GM12878 (cell line): ENCODE measurements at regions not wholly inside any gene's neighbourhood (a gene's known extent, or its start where the extent isn't known, plus 50 kb on each side); places are given as distances from the start of the nearest gene placed in this dataset.

ENCODE experiments used
- ATAC-seq: fragments of 200-7000 bp; cut with Tn5 transposase; 3 replicates; pipeline ENCODE4 v1.9.1; 2020; ENCODE audit warnings: mild to moderate bottlenecking, moderate library complexity
- BruUV-seq: library from RNA; stranded (reverse); fragments of 400-500 nt; replicated peaks from 2 replicates; lab custom pipeline; 2021; lab: Mats Ljungman, UMichigan
- CTCF ChIA-PET: fragments of 300-600 bp; sonication (Branson Sonifier 250); formaldehyde crosslinking; extraction: SDS; loops from one replicate; lab custom pipeline; 2021; ENCODE audit warnings: inconsistent platforms; lab: Yijun Ruan, JAX
- POLR2A ChIA-PET: fragments of 350-600 bp; formaldehyde crosslinking; extraction: SDS; loops from one replicate; lab custom pipeline; 2021; ENCODE audit warnings: inconsistent platforms; lab: Charles Lee
- RAD21 ChIA-PET: fragments of 300-600 bp; sonication (Branson Sonifier 250); formaldehyde crosslinking; loops from one replicate; lab custom pipeline; 2023; ENCODE audit warnings: antibody characterized with exemption; ENCODE audit not compliant: unreplicated experiment; lab: Charles Lee
- SMC1A ChIA-PET: fragments of 300-600 bp; sonication (Branson Sonifier 250); formaldehyde crosslinking; loops from one replicate; lab custom pipeline; 2023; ENCODE audit not compliant: unreplicated experiment, uncharacterized antibody; lab: Charles Lee
- DNase-seq: peaks from one replicate; pipeline ENCODE4 v3.0.0-alpha.2; 2011; ENCODE audit warnings: low read depth, low spot score
- FAIRE-seq: peaks from 3 replicates; lab custom pipeline; 2011; peaks lifted over from hg19 to GRCh38; lab: Jason Lieb, UNC
- H2AFZ ChIP-seq: 2 replicates; pipeline ENCODE4 v1.6.0; 2011; ENCODE audit warnings: low read depth, low read length, control low read depth; ENCODE audit not compliant: control insufficient read depth
- H3K27ac ChIP-seq: 2 replicates; pipeline ENCODE4 v1.5.1; 2011; ENCODE audit warnings: control low read depth; ENCODE audit not compliant: control insufficient read depth, insufficient read depth
- H3K27me3 ChIP-seq, 2 experiments: replicated peaks in 1 of 2; 2 replicates each; pipeline versions ENCODE4 v1.6.0 to v1.6.1; 2011; ENCODE audit warnings: low read length in 1 of 2; ENCODE audit not compliant: control insufficient read depth in 2 of 2, insufficient read depth in 2 of 2
- H3K36me3 ChIP-seq, 2 experiments: 2 replicates each; pipeline ENCODE4 v1.5.1; 2011; ENCODE audit warnings: low read length in 1 of 2; ENCODE audit not compliant: control insufficient read depth in 2 of 2, insufficient read depth in 2 of 2
- H3K4me1 ChIP-seq: 2 replicates; pipeline ENCODE4 v1.6.1; 2011; ENCODE audit warnings: mild to moderate bottlenecking, low read length, moderate library complexity, mixed read lengths; ENCODE audit not compliant: control insufficient read depth, insufficient read depth
- H3K4me2 ChIP-seq: 2 replicates; pipeline ENCODE4 v1.6.0; 2011; ENCODE audit warnings: control low read depth; ENCODE audit not compliant: control insufficient read depth, insufficient read depth
- H3K4me3 ChIP-seq: fragments of 200-600 bp; sonication (generic); 2 replicates; pipeline ENCODE4 v1.5.1; 2016
- H3K79me2 ChIP-seq: 2 replicates; pipeline ENCODE4 v1.6.0; 2011; ENCODE audit warnings: low read length; ENCODE audit not compliant: control insufficient read depth, insufficient read depth
- H3K9ac ChIP-seq: 2 replicates; pipeline ENCODE4 v1.8.0; 2011; ENCODE audit warnings: low read length, control low read depth, mixed read lengths; ENCODE audit not compliant: control insufficient read depth, insufficient read depth
- H3K9me3 ChIP-seq: replicated peaks from 3 replicates; pipeline ENCODE4 v1.5.1; 2011; ENCODE audit warnings: mild to moderate bottlenecking, low read length; ENCODE audit not compliant: control insufficient read depth, insufficient read depth
- H4K20me1 ChIP-seq: 2 replicates; pipeline ENCODE4 v1.6.0; 2011; ENCODE audit not compliant: control insufficient read depth, insufficient read depth
- BCL11A ChIP-seq: IDR thresholded peaks from 2 replicates; pipeline ENCODE4 v1.6.1; 2011; ENCODE audit warnings: low read depth, low read length
- HDAC2 ChIP-seq: fragments of 200-600 bp; sonication (generic); IDR thresholded peaks from 2 replicates; pipeline ENCODE4 v1.6.1; 2017
- NR2C1 ChIP-seq: fragments of 450-650 bp; IDR thresholded peaks from 2 replicates; pipeline ENCODE4 v1.6.1; 2017; ENCODE audit warnings: antibody characterized with exemption, mild to moderate bottlenecking, moderate library complexity
- RBBP5 ChIP-seq: fragments of 200-600 bp; sonication (generic); conservative IDR thresholded peaks from 2 replicates; pipeline ENCODE4 v1.6.1; 2016
- SMC3 ChIP-seq: IDR thresholded peaks from 2 replicates; pipeline ENCODE4 v1.6.1; 2011; ENCODE audit warnings: low read length, improper control_type of control experiment, borderline replicate concordance
- TAF1 ChIP-seq: IDR thresholded peaks from 2 replicates; pipeline ENCODE4 v1.6.1; 2011; ENCODE audit warnings: mild to moderate bottlenecking, low read depth, low read length, borderline replicate concordance
- USF2 ChIP-seq: IDR thresholded peaks from 2 replicates; pipeline ENCODE4 v1.6.1; 2011; ENCODE audit warnings: low read depth, low read length, improper control_type of control experiment, borderline replicate concordance
- WGBS: methylation state at CpG from one replicate; pipeline ENCODE4 v1.1.6; 2016; ENCODE audit warnings: low lambda C conversion rate; ENCODE audit not compliant: insufficient replicate concordance, insufficient coverage; ENCODE audit errors: missing lambda C conversion rate; 5-methylcytosine and 5-hydroxymethylcytosine counted together
- in situ Hi-C: fragments of 300-500 bp; cut with MboI; formaldehyde crosslinking; loops from 9 replicates; pipeline ENCODE4 v1.14.3; 2018; ENCODE audit warnings: mixed read lengths
- intact Hi-C: fragments of 100-400 bp; cut with micrococcal nuclease; formaldehyde crosslinking; loops from one replicate; pipeline ENCODE4 v1.14.2; 2022; ENCODE audit not compliant: unreplicated experiment
- TF ChIP-seq, protein P1 (sequence below): fragments of 450-650 bp; IDR thresholded peaks from 2 replicates; pipeline ENCODE4 v1.6.1; 2017; ENCODE audit warnings: mild to moderate bottlenecking
- TF ChIP-seq, protein P2 (sequence below): fragments of 450-650 bp; IDR thresholded peaks from 2 replicates; pipeline ENCODE4 v1.6.1; 2017; ENCODE audit warnings: mild to moderate bottlenecking, low read depth, inconsistent platforms; ENCODE audit not compliant: poor library complexity, severe bottlenecking
- TF ChIP-seq, protein P3 (sequence below): fragments of 450-650 bp; formaldehyde crosslinking; IDR thresholded peaks from 2 replicates; pipeline ENCODE4 v1.4.0; 2020; ENCODE audit warnings: mild to moderate bottlenecking, moderate library complexity

DNA sequence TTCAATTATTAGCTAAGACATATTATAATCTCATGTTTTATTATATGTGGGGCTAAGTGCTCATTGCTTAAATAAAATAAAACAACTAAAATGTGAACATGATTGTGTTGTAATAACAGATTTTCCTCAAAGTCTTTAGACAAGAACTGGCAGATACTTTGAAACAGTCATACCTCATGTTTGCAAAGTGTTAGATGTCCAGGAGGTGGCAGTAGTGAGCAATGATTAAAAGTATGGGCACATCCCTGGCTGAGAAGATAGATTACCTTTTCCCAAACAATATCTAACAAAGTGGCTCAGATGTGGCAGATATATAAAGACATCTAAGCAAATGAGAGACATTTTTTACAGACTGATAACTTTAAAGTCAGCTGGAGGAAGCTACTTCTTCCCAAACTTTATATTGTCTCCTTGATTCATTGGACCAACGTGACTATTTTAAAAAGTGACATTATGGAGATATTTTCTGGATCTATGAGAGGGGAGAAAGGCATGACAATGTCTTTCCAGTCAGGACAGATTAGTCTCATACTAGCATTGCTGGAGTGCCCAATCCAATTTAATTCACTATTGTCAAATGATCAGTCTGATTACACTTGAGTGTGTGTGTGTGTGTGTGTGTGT lies 269.8 kb downstream of the S1PR1 start:
- H3K4me3 ChIP-seq = no peak overlapping the region
- in situ Hi-C loops = loop anchor here (25.0 kb wide), 2 partner anchors 681 to 1456 kb away; no protein-coding TSS in a partner anchor
- no peaks in the 10 kb centered on the region for H3K79me2 ChIP-seq
- ChIA-PET SMC1A (interaction anchor here (0.6 to 2.8 kb wide), 12 partner anchors 13 to 1040 kb away, joined by 3 to 16 read pairs (median 3); no protein-coding TSS in a partner anchor), CTCF (interaction anchor here (0.7 to 7.8 kb wide), 29 partner anchors 9 to 1463 kb away, joined by 3 to 87 read pairs (median 5); no protein-coding TSS in a partner anchor), RAD21 (interaction anchor here (0.6 to 1.2 kb wide), 5 partner anchors 13 to 197 kb away, joined by 3 to 4 read pairs (median 3); no protein-coding TSS in a partner anchor), POLR2A (interaction anchor here (0.7 kb wide), 1 partner anchor 457 kb away, joined by 3 read pairs; no protein-coding TSS in a partner anchor)
- DNase-seq (peak; percentile 21), FAIRE-seq (peak; percentile 87), ATAC-seq (peak; percentile 93)
- no peaks in the 10 kb centered on the region for H3K4me1 ChIP-seq
- H3K27ac ChIP-seq = no peak overlapping the region
- H3K36me3 ChIP-seq = no peaks in the 10 kb centered on the region
- BruUV-seq = no TSS peak
- intact Hi-C loops = loop anchor here (5.0 kb wide), 1 partner anchor 199 kb away; no protein-coding TSS in a partner anchor
- 46% methylated on average over 1 of the region's 1 CpG for WGBS
- no peaks in the 10 kb centered on the region for H4K20me1 ChIP-seq
- H3K9me3 ChIP-seq = no peaks in the 10 kb centered on the region
- H3K9ac ChIP-seq = no peak overlapping the region
- H2AFZ ChIP-seq = no peak overlapping the region
- no peaks in the 10 kb centered on the region for H3K27me3 ChIP-seq
- no peak overlapping the region for H3K4me2 ChIP-seq
- TF ChIP-seq NR2C1 (no peak), SMC3 (peak; percentile 31; the same call in 1 of the 2 replicates), RBBP5 (no peak), HDAC2 (no peak), TAF1 (no peak), USF2 (no peak), BCL11A (no peak)
- TF ChIP-seq, protein P1, sequence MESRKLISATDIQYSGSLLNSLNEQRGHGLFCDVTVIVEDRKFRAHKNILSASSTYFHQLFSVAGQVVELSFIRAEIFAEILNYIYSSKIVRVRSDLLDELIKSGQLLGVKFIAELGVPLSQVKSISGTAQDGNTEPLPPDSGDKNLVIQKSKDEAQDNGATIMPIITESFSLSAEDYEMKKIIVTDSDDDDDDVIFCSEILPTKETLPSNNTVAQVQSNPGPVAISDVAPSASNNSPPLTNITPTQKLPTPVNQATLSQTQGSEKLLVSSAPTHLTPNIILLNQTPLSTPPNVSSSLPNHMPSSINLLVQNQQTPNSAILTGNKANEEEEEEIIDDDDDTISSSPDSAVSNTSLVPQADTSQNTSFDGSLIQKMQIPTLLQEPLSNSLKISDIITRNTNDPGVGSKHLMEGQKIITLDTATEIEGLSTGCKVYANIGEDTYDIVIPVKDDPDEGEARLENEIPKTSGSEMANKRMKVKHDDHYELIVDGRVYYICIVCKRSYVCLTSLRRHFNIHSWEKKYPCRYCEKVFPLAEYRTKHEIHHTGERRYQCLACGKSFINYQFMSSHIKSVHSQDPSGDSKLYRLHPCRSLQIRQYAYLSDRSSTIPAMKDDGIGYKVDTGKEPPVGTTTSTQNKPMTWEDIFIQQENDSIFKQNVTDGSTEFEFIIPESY = no peak
- TF ChIP-seq, protein P2, sequence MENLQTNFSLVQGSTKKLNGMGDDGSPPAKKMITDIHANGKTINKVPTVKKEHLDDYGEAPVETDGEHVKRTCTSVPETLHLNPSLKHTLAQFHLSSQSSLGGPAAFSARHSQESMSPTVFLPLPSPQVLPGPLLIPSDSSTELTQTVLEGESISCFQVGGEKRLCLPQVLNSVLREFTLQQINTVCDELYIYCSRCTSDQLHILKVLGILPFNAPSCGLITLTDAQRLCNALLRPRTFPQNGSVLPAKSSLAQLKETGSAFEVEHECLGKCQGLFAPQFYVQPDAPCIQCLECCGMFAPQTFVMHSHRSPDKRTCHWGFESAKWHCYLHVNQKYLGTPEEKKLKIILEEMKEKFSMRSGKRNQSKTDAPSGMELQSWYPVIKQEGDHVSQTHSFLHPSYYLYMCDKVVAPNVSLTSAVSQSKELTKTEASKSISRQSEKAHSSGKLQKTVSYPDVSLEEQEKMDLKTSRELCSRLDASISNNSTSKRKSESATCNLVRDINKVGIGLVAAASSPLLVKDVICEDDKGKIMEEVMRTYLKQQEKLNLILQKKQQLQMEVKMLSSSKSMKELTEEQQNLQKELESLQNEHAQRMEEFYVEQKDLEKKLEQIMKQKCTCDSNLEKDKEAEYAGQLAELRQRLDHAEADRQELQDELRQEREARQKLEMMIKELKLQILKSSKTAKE = no peak
- TF ChIP-seq, protein P3, sequence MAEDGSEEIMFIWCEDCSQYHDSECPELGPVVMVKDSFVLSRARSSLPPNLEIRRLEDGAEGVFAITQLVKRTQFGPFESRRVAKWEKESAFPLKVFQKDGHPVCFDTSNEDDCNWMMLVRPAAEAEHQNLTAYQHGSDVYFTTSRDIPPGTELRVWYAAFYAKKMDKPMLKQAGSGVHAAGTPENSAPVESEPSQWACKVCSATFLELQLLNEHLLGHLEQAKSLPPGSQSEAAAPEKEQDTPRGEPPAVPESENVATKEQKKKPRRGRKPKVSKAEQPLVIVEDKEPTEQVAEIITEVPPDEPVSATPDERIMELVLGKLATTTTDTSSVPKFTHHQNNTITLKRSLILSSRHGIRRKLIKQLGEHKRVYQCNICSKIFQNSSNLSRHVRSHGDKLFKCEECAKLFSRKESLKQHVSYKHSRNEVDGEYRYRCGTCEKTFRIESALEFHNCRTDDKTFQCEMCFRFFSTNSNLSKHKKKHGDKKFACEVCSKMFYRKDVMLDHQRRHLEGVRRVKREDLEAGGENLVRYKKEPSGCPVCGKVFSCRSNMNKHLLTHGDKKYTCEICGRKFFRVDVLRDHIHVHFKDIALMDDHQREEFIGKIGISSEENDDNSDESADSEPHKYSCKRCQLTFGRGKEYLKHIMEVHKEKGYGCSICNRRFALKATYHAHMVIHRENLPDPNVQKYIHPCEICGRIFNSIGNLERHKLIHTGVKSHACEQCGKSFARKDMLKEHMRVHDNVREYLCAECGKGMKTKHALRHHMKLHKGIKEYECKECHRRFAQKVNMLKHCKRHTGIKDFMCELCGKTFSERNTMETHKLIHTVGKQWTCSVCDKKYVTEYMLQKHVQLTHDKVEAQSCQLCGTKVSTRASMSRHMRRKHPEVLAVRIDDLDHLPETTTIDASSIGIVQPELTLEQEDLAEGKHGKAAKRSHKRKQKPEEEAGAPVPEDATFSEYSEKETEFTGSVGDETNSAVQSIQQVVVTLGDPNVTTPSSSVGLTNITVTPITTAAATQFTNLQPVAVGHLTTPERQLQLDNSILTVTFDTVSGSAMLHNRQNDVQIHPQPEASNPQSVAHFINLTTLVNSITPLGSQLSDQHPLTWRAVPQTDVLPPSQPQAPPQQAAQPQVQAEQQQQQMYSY (CRISPR knock-in tag) = no peak
